HepG2 (cell line): ENCODE measurements at regions not wholly inside any gene's neighbourhood (a gene's known extent, or its start where the extent isn't known, plus 50 kb on each side); places are given as distances from the start of the nearest gene placed in this dataset.

Experiments
- ATAC-seq: fragments of 200-7000 bp; cut with Tn5 transposase; 3 replicates; pipeline ENCODE4 v1.9.1; 2020; ENCODE audit warnings: mild to moderate bottlenecking, moderate library complexity
- BruUV-seq: library from RNA; stranded (reverse); fragments of 400-500 nt; replicated peaks from 2 replicates; lab custom pipeline; 2021; lab: Mats Ljungman, UMichigan
- CTCF ChIA-PET: fragments of 300-600 bp; formaldehyde crosslinking; extraction: SDS; loops from one replicate; lab custom pipeline; 2021; ENCODE audit warnings: low total read pairs, inconsistent platforms, low intra/inter-chr PET ratio; lab: Yijun Ruan, JAX
- POLR2A ChIA-PET: fragments of 350-600 bp; sonication (Branson Sonifier 250); formaldehyde crosslinking; loops from one replicate; lab custom pipeline; 2020; ENCODE audit warnings: antibody characterized with exemption, inconsistent platforms; lab: Yijun Ruan, JAX
- DNase-seq: peaks from one replicate; pipeline ENCODE4 v3.0.0-alpha.2; 2015; ENCODE audit warnings: low spot score
- FAIRE-seq: peaks from 3 replicates; lab custom pipeline; 2011; peaks lifted over from hg19 to GRCh38; lab: Jason Lieb, UNC
- H2AFZ ChIP-seq: one replicate; pipeline ENCODE4 v1.6.1; 2011; ENCODE audit warnings: low read length, inconsistent platforms
- H3K27ac ChIP-seq: fragments of 300-600 bp; 3 replicates; pipeline ENCODE4 v1.8.0; 2011; ENCODE audit warnings: mixed run types, mild to moderate bottlenecking, mixed read lengths, low read length, inconsistent platforms; ENCODE audit not compliant: insufficient read depth; ENCODE audit errors: extremely low read length
- H3K27me3 ChIP-seq, 2 experiments: fragments of 200-600 bp in 1 of 2; 2 replicates in 1 of 2; 3 replicates in 1 of 2; pipeline versions ENCODE4 v1.6.0 to v1.8.0; 2011; ENCODE audit warnings: low read length in 2 of 2, mild to moderate bottlenecking in 2 of 2, moderate library complexity in 2 of 2, inconsistent platforms in 1 of 2; ENCODE audit not compliant: insufficient read depth in 2 of 2, control insufficient read depth in 1 of 2
- H3K36me3 ChIP-seq, 2 experiments: fragments of 200-600 bp in 1 of 2; replicated peaks in 1 of 2; 2 replicates in 1 of 2; 3 replicates in 1 of 2; pipeline versions ENCODE4 v1.5.1 to v1.8.0; 2011; ENCODE audit warnings: low read length in 2 of 2, inconsistent platforms in 1 of 2; ENCODE audit not compliant: insufficient read depth in 2 of 2, control insufficient read depth in 1 of 2
- H3K4me1 ChIP-seq: 2 replicates; pipeline ENCODE4 v1.5.1; 2012; ENCODE audit warnings: low read length, inconsistent platforms; ENCODE audit not compliant: insufficient read depth
- H3K4me2 ChIP-seq: 2 replicates; pipeline ENCODE4 v1.6.0; 2011; ENCODE audit warnings: low read depth, low read length, inconsistent platforms
- H3K4me3 ChIP-seq, 3 experiments: fragments of 200-600 bp in 1 of 3; sonication (generic), shearing (Covaris generic) in 1 of 3; replicated peaks in 1 of 3; 2 replicates each; pipeline ENCODE4 v1.5.1; 2011 to 2016; ENCODE audit warnings: low read length in 3 of 3, inconsistent platforms in 2 of 3, low read depth in 2 of 3, mild to moderate bottlenecking in 2 of 3, control low read depth in 1 of 3, mixed read lengths in 1 of 3; ENCODE audit not compliant: insufficient read depth in 1 of 3
- H3K79me2 ChIP-seq: one replicate; pipeline ENCODE4 v1.6.1; 2011; ENCODE audit warnings: low read length, inconsistent platforms; ENCODE audit not compliant: insufficient read depth
- H3K9ac ChIP-seq: 2 replicates; pipeline ENCODE4 v1.6.0; 2011; ENCODE audit warnings: mild to moderate bottlenecking, low read depth, low read length, inconsistent platforms; ENCODE audit not compliant: insufficient read depth
- H3K9me3 ChIP-seq: 2 replicates; pipeline ENCODE4 v1.5.1; 2012; ENCODE audit warnings: mild to moderate bottlenecking, low read length
- H4K20me1 ChIP-seq: 2 replicates; pipeline ENCODE4 v1.6.0; 2011; ENCODE audit warnings: inconsistent platforms, mild to moderate bottlenecking, low read length, moderate library complexity; ENCODE audit not compliant: insufficient read depth
- ELF1 ChIP-seq: sonication (generic); formaldehyde crosslinking; IDR thresholded peaks from 2 replicates; pipeline ENCODE4 v1.4.0; 2020; ENCODE audit warnings: missing genetic modification reagents
- EZH2 ChIP-seq: conservative IDR thresholded peaks from 2 replicates; pipeline ENCODE4 v1.6.1; 2012; ENCODE audit warnings: mild to moderate bottlenecking, low read depth, low read length, moderate library complexity
- GTF2F1 ChIP-seq: fragments of 150-350 bp; IDR thresholded peaks from 2 replicates; pipeline ENCODE4 v1.6.1; 2014; ENCODE audit warnings: low read length
- MZF1 ChIP-seq: sonication (generic); formaldehyde crosslinking; IDR thresholded peaks from 2 replicates; pipeline ENCODE4 v1.8.1; 2023; ENCODE audit warnings: mild to moderate bottlenecking, missing genetic modification reagents, borderline replicate concordance
- RARG ChIP-seq: sonication (generic); formaldehyde crosslinking; IDR thresholded peaks from 2 replicates; pipeline ENCODE4 v1.4.0; 2020; ENCODE audit warnings: low read depth, mild to moderate bottlenecking, missing genetic modification reagents
- RNF2 ChIP-seq: fragments of 450-650 bp; conservative IDR thresholded peaks from 2 replicates; pipeline ENCODE4 v1.6.1; 2016; ENCODE audit warnings: low read depth
- ZFP41 ChIP-seq: sonication (generic); formaldehyde crosslinking; IDR thresholded peaks from 2 replicates; pipeline ENCODE4 v1.4.0; 2020; ENCODE audit warnings: mild to moderate bottlenecking, missing genetic modification reagents, borderline replicate concordance
- ZMAT3 ChIP-seq: sonication (generic); formaldehyde crosslinking; conservative IDR thresholded peaks from 2 replicates; pipeline ENCODE4 v1.7.0; 2021; ENCODE audit warnings: missing genetic modification reagents
- ZMYM4 ChIP-seq: sonication (generic); formaldehyde crosslinking; IDR thresholded peaks from 2 replicates; pipeline ENCODE4 v1.8.1; 2023; ENCODE audit warnings: mild to moderate bottlenecking, missing genetic modification reagents
- ZNF12 ChIP-seq: sonication (generic); formaldehyde crosslinking; IDR thresholded peaks from 2 replicates; pipeline ENCODE4 v1.5.0; 2020; ENCODE audit warnings: missing genetic modification reagents
- ZNF20 ChIP-seq: sonication (generic); formaldehyde crosslinking; IDR thresholded peaks from 2 replicates; pipeline ENCODE4 v1.4.0; 2020; ENCODE audit warnings: mild to moderate bottlenecking, moderate library complexity, missing genetic modification reagents
- ZNF83 ChIP-seq: sonication (generic); formaldehyde crosslinking; IDR thresholded peaks from 2 replicates; pipeline ENCODE4 v1.4.0; 2020; ENCODE audit warnings: missing genetic modification reagents, mild to moderate bottlenecking, borderline replicate concordance
- ZNF891 ChIP-seq: sonication (generic); formaldehyde crosslinking; IDR thresholded peaks from 2 replicates; pipeline ENCODE4 v1.5.0; 2020; ENCODE audit warnings: mild to moderate bottlenecking, missing genetic modification reagents
- ZZZ3 ChIP-seq: sonication (generic); formaldehyde crosslinking; IDR thresholded peaks from 2 replicates; pipeline ENCODE4 v1.4.0; 2020; ENCODE audit warnings: missing genetic modification reagents, mild to moderate bottlenecking, borderline replicate concordance
- WGBS: methylation state at CpG from one replicate; pipeline ENCODE4 v1.1.6; 2017; ENCODE audit warnings: low lambda C conversion rate; 5-methylcytosine and 5-hydroxymethylcytosine counted together
- in situ Hi-C: cut with HindIII; loops from 2 replicates; pipeline ENCODE4 v1.10.0; 2017; ENCODE audit warnings: low pct_unique_long_range_greater_than_20kb; ENCODE audit not compliant: extremely low pct_ligation_motif_present
- intact Hi-C: fragments of 100-400 bp; cut with micrococcal nuclease; formaldehyde crosslinking; loops from one replicate; pipeline ENCODE4 v1.10.0; 2022; ENCODE audit not compliant: unreplicated experiment
- TF ChIP-seq, protein P1 (sequence below): sonication (generic); formaldehyde crosslinking; IDR thresholded peaks from 2 replicates; pipeline ENCODE4 v1.8.0; 2022; ENCODE audit warnings: missing genetic modification reagents, mild to moderate bottlenecking, moderate library complexity, borderline replicate concordance
- TF ChIP-seq, protein P2 (sequence below): sonication (generic); formaldehyde crosslinking; IDR thresholded peaks from 2 replicates; pipeline ENCODE4 v1.5.0; 2020; ENCODE audit warnings: missing genetic modification reagents
- TF ChIP-seq, protein P3 (sequence below): sonication (generic); formaldehyde crosslinking; IDR thresholded peaks from 2 replicates; pipeline ENCODE4 v1.4.0; 2020; ENCODE audit warnings: missing genetic modification reagents
- TF ChIP-seq, protein P4 (sequence below): sonication (generic); formaldehyde crosslinking; IDR thresholded peaks from 2 replicates; pipeline ENCODE4 v1.5.0; 2020; ENCODE audit warnings: missing genetic modification reagents
- TF ChIP-seq, protein P5 (sequence below): sonication (generic); formaldehyde crosslinking; IDR thresholded peaks from 2 replicates; pipeline ENCODE4 v1.5.1; 2020; ENCODE audit warnings: mild to moderate bottlenecking, missing genetic modification reagents

DNA sequence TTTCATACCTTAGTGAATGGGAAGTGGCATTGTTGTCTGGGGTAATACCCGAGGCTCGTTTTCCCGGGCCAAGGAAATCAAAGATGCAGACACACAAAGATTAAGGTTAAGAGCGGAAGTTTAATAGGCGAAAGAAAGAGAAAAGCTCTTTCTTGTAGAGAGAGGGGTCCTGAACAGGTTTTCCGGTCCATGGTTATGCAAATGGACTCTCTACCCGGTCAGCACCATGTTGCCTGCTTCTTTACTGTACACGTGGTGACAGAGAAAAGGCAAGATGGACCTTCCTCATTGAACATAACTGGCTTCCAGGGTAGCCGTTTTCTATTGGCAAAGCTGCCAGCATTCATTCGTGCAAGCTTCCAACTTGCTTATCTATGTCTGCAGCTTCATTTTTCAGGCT is 2063.5 kb downstream of the SUCLG1 start:
- in situ Hi-C loops, result no loop called here

More for the DNA sequence above, 2063.5 kb downstream of the SUCLG1 start:
- no TSS peak for BruUV-seq
- ChIA-PET POLR2A (no interaction called here), CTCF (no interaction called here)
- Histone ChIP-seq H3K27ac (no peak overlapping the region), H3K27me3 (no peaks in the 10 kb centered on the region; a peak in 1 of 5 replicates), H3K4me2 (no peak overlapping the region), H3K79me2 (no peaks in the 10 kb centered on the region), H3K9ac (no peak overlapping the region), H3K9me3 (no peaks in the 10 kb centered on the region), H3K36me3 (no peaks in the 10 kb centered on the region), H2AFZ (no peak overlapping the region), H4K20me1 (no peaks in the 10 kb centered on the region), H3K4me3 (no peak overlapping the region), H3K4me1 (no peaks in the 10 kb centered on the region)
- intact Hi-C loops, result no loop called here
- DNase-seq (no peak), ATAC-seq (no peak), FAIRE-seq (no peak)
- 13% methylated on average over 10 of the region's 10 CpGs for WGBS
- TF ChIP-seq ZNF891, result no peak
- no peak for TF ChIP-seq ZNF83 (CRISPR knock-in tag)
- TF ChIP-seq, protein P1, sequence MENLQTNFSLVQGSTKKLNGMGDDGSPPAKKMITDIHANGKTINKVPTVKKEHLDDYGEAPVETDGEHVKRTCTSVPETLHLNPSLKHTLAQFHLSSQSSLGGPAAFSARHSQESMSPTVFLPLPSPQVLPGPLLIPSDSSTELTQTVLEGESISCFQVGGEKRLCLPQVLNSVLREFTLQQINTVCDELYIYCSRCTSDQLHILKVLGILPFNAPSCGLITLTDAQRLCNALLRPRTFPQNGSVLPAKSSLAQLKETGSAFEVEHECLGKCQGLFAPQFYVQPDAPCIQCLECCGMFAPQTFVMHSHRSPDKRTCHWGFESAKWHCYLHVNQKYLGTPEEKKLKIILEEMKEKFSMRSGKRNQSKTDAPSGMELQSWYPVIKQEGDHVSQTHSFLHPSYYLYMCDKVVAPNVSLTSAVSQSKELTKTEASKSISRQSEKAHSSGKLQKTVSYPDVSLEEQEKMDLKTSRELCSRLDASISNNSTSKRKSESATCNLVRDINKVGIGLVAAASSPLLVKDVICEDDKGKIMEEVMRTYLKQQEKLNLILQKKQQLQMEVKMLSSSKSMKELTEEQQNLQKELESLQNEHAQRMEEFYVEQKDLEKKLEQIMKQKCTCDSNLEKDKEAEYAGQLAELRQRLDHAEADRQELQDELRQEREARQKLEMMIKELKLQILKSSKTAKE (CRISPR knock-in tag), result no peak
- TF ChIP-seq EZH2, result no peak
- TF ChIP-seq ELF1 (CRISPR knock-in tag), result no peak
- TF ChIP-seq MZF1 (CRISPR knock-in tag), result no peak
- no peak for TF ChIP-seq RNF2
- TF ChIP-seq, protein P2, sequence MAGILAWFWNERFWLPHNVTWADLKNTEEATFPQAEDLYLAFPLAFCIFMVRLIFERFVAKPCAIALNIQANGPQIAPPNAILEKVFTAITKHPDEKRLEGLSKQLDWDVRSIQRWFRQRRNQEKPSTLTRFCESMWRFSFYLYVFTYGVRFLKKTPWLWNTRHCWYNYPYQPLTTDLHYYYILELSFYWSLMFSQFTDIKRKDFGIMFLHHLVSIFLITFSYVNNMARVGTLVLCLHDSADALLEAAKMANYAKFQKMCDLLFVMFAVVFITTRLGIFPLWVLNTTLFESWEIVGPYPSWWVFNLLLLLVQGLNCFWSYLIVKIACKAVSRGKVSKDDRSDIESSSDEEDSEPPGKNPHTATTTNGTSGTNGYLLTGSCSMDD (CRISPR knock-in tag), result no peak
- TF ChIP-seq, protein P3, sequence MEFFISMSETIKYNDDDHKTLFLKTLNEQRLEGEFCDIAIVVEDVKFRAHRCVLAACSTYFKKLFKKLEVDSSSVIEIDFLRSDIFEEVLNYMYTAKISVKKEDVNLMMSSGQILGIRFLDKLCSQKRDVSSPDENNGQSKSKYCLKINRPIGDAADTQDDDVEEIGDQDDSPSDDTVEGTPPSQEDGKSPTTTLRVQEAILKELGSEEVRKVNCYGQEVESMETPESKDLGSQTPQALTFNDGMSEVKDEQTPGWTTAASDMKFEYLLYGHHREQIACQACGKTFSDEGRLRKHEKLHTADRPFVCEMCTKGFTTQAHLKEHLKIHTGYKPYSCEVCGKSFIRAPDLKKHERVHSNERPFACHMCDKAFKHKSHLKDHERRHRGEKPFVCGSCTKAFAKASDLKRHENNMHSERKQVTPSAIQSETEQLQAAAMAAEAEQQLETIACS (CRISPR knock-in tag), result no peak
- TF ChIP-seq, protein P4, sequence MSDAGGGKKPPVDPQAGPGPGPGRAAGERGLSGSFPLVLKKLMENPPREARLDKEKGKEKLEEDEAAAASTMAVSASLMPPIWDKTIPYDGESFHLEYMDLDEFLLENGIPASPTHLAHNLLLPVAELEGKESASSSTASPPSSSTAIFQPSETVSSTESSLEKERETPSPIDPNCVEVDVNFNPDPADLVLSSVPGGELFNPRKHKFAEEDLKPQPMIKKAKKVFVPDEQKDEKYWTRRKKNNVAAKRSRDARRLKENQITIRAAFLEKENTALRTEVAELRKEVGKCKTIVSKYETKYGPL (CRISPR knock-in tag), result no peak
- no peak for TF ChIP-seq ZMYM4 (CRISPR knock-in tag)
- no peak for TF ChIP-seq ZMAT3 (CRISPR knock-in tag)
- TF ChIP-seq ZNF20 (CRISPR knock-in tag), result no peak
- no peak for TF ChIP-seq ZFP41 (CRISPR knock-in tag)
- TF ChIP-seq GTF2F1, result no peak
- no peak for TF ChIP-seq RARG (CRISPR knock-in tag)
- TF ChIP-seq ZNF12 (CRISPR knock-in tag), result no peak
- TF ChIP-seq ZZZ3 (CRISPR knock-in tag), result no peak
- TF ChIP-seq, protein P5, sequence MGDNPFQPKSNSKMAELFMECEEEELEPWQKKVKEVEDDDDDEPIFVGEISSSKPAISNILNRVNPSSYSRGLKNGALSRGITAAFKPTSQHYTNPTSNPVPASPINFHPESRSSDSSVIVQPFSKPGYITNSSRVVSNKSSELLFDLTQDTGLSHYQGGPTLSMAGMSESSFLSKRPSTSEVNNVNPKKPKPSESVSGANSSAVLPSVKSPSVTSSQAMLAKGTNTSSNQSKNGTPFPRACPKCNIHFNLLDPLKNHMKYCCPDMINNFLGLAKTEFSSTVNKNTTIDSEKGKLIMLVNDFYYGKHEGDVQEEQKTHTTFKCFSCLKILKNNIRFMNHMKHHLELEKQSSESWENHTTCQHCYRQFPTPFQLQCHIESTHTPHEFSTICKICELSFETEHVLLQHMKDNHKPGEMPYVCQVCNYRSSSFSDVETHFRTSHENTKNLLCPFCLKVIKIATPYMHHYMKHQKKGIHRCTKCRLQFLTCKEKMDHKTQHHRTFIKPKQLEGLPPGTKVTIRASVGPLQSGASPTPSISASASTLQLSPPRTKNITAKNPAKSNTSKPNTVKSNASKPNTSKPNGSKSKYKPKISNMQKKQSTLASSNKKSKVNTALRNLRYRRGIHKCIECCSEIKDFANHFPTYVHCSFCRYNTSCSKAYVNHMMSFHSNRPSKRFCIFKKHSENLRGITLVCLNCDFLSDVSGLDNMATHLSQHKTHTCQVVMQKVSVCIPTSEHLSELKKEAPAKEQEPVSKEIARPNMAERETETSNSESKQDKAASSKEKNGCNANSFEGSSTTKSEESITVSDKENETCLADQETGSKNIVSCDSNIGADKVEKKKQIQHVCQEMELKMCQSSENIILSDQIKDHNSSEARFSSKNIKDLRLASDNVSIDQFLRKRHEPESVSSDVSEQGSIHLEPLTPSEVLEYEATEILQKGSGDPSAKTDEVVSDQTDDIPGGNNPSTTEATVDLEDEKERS (CRISPR knock-in tag), result no peak
